ENCODE measurements at regions not wholly inside any gene's neighbourhood (a gene's known extent, or its start where the extent isn't known, plus 50 kb on each side); places are given as distances from the start of the nearest gene placed in this dataset.

- no peak for DNase-seq
These were observed 276.9 kb upstream of the RUNX1 start for GRCh38 chr21:35325953-35326352.

- DNase-seq = no peak
These were observed 275.5 kb upstream of the RUNX1 start for GRCh38 chr21:35324372-35325220.

GRCh38 chr21:35323947-35324346 is 274.8 kb upstream of the RUNX1 start:
- no peak for DNase-seq

- no peak for DNase-seq
These were observed 272.5 kb upstream of the RUNX1 start for GRCh38 chr21:35321322-35322200.

GRCh38 chr21:35319684-35320283 is 270.7 kb upstream of the RUNX1 start:
- no peak for DNase-seq

- DNase-seq = no peak
These were observed 267.8 kb upstream of the RUNX1 start for GRCh38 chr21:35316933-35317332.

GRCh38 chr21:35316456-35316855 is 267.4 kb upstream of the RUNX1 start:
- DNase-seq = no peak

- no peak for DNase-seq
These were observed 265.9 kb upstream of the RUNX1 start for GRCh38 chr21:35314857-35315582.

GRCh38 chr21:35311985-35312384 is 262.9 kb upstream of the RUNX1 start:
- DNase-seq = no peak

GRCh38 chr21:35309316-35309715 is 260.2 kb upstream of the RUNX1 start:
- no peak for DNase-seq

- DNase-seq = no peak
These were observed 254.0 kb upstream of the RUNX1 start for GRCh38 chr21:35303085-35303484.

- DNase-seq = no peak
These were observed 249.7 kb upstream of the RUNX1 start for GRCh38 chr21:35298757-35299156.

- no peak for DNase-seq
These were observed 248.6 kb upstream of the RUNX1 start for GRCh38 chr21:35297665-35298064.

- no peak for DNase-seq
These were observed 245.3 kb upstream of the RUNX1 start for GRCh38 chr21:35294231-35294898.

GRCh38 chr21:35291973-35292627 is 243.0 kb upstream of the RUNX1 start:
- no peak for DNase-seq

- no peak for DNase-seq
These were observed 241.9 kb upstream of the RUNX1 start for GRCh38 chr21:35291034-35291433.

- DNase-seq = no peak
These were observed 239.1 kb upstream of the RUNX1 start for GRCh38 chr21:35288238-35288637.

- DNase-seq = no peak
These were observed 235.1 kb upstream of the RUNX1 start for GRCh38 chr21:35284199-35284598.

- DNase-seq = no peak
These were observed 233.8 kb upstream of the RUNX1 start for GRCh38 chr21:35282944-35283343.

GRCh38 chr21:35281956-35282355 is 232.9 kb upstream of the RUNX1 start:
- DNase-seq = no peak

- DNase-seq = no peak
These were observed 231.1 kb upstream of the RUNX1 start for GRCh38 chr21:35280231-35280630.

GRCh38 chr21:35275776-35276175 is 226.7 kb upstream of the RUNX1 start:
- DNase-seq = no peak

Data from CD4-positive, alpha-beta T cell treated with Interferon gamma for 1 hour (primary cell).